ENCODE measurements at regions not wholly inside any gene's neighbourhood (a gene's known extent, or its start where the extent isn't known, plus 50 kb on each side); places are given as distances from the start of the nearest gene placed in this dataset.

DNA sequence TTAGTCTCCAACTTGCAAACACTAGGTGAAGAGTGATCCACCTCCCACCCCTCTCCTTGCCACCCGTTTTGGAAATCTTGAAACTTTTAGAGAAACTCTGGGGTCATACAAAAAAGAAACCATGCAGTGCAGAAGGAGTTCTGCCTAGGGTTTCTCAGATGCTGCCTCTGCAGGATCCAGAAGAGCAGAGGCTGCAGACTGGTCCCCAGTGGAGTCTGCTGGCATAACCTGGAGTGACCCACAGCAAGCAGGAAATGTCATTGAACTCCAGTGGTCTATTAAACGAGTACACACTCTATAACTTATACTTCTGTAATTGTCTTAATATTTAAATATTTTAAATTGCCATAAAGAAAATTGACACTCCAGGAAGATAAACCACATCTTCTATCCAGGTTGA lies 280.7 kb upstream of the NT5E start:
- TF ChIP-seq, protein P1, sequence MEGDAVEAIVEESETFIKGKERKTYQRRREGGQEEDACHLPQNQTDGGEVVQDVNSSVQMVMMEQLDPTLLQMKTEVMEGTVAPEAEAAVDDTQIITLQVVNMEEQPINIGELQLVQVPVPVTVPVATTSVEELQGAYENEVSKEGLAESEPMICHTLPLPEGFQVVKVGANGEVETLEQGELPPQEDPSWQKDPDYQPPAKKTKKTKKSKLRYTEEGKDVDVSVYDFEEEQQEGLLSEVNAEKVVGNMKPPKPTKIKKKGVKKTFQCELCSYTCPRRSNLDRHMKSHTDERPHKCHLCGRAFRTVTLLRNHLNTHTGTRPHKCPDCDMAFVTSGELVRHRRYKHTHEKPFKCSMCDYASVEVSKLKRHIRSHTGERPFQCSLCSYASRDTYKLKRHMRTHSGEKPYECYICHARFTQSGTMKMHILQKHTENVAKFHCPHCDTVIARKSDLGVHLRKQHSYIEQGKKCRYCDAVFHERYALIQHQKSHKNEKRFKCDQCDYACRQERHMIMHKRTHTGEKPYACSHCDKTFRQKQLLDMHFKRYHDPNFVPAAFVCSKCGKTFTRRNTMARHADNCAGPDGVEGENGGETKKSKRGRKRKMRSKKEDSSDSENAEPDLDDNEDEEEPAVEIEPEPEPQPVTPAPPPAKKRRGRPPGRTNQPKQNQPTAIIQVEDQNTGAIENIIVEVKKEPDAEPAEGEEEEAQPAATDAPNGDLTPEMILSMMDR (IDR thresholded peaks at IDR 0.05) = no peak
- TF ChIP-seq POLR2A (IDR thresholded peaks at IDR 0.05) = no peak
